ENCODE measurements at regions not wholly inside any gene's neighbourhood (a gene's known extent, or its start where the extent isn't known, plus 50 kb on each side); places are given as distances from the start of the nearest gene placed in this dataset.

DNA sequence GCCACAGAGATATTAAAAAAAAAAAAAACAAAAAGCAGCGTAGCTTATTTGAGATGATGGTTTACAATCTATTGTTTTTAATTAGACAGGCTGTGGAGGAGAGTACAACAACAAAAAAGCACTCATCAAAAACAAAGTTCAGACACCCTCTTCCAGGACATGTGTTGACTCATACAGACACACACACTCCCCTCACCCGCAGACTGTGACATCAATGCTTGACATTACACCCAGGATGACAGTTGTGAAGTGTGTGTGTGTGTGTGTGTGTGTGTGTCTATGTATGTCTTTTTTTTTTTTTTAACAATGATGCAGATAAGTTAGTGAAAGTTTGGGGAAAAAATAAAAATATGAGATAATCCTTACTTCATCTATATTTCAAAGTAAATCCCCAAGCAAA, 303.6 kb downstream of the GPAM start:
- DNase-seq, result no peak

DNA sequence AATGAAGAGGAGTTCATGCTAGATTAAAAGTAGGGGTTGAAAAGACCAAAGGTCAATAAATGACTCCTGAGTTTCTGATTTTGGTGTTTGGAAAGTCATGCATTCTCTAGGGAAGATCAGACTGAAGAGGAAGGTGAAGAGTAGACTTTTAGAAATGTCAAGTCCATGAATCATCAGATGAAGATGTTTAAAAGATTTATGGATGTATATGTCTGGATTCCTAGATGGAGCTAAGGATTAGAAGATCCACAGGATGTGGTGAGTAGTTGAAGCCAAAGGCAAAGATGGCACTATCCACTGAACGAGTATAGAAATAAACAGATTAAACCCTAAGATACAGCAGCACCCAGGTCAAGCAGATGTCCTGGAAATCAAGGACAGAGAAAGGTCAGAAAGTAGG, 298.5 kb downstream of the GPAM start:
- intact Hi-C loops (cut with DNase I), result no loop called here

More for the DNA sequence above, 303.6 kb downstream of the GPAM start:
- intact Hi-C loops (cut with DNase I), result no loop called here

GRCh38 chr10:111885919-111886318, 297.6 kb downstream of the GPAM start:
- intact Hi-C loops (cut with DNase I), result no loop called here
- DNase-seq, result no peak

More for the DNA sequence above, 298.5 kb downstream of the GPAM start:
- DNase-seq, result no peak

- no peak for DNase-seq
- intact Hi-C loops (cut with DNase I), result no loop called here
Measured at GRCh38 chr10:111887266-111887665, 296.3 kb downstream of the GPAM start.

DNA sequence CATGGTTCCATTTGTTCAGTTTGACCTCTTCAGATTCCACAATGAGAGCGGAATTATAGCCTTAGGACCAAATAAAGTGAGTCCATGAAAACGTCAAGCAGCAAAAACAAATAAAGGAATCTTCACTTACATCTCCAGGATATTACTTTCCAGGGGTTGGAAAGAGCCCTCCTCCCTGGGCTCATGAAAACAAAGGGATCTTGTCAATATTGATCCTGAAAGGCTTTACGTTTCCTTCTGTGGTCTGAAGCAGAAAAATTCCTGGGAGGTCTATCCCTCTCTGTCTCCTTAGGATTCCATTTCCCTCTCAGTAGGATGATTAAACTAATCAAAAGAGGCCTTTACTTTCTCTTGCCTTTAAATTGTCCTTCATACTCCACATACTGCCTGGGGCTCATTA, 293.5 kb downstream of the GPAM start:
- intact Hi-C loops (cut with DNase I), result no loop called here
- DNase-seq, result no peak

DNA sequence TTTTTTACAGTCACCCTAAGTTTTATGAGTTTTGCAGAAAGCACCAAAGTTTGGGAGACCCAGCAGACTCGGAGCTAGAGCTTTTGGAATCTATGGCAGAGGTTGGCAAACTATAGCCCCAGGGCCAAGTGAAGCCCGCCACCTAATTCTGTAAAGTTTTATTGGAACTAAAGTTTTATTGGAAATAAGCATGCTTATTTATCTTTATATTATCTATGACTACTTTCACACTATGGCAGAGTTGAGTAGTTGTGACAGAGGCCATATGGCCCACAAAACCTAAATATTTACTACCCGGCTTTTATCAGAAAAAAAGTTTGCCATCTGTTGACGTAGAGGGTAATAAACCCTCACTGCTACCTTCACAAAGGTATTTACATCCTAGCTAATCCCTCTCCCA, 267.6 kb downstream of the GPAM start:
- DNase-seq, result no peak
- intact Hi-C loops (cut with DNase I), result no loop called here

GRCh38 chr10:111921821-111922220, 261.7 kb downstream of the GPAM start:
- intact Hi-C loops (cut with DNase I), result no loop called here
- no peak for DNase-seq

DNA sequence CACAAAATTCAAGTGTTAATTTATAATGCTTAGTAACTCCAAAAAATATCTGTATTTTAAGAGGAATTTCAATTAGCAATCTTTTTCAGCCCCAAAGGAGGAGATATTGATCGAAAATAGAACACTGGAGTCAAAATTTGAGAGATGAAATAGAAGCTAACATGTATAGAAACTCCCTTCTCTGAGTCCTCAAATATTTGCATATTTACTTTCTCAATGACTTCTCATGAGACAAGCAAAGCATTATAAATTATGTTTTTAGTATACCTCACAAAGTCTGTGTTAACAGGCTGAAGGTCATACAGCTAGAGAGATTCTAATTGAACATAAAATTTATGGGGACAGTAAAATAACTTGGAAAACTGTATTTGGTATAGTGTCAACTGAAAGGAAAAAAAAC, 260.5 kb downstream of the GPAM start:
- no peak for DNase-seq
- intact Hi-C loops (cut with DNase I), result no loop called here

DNA sequence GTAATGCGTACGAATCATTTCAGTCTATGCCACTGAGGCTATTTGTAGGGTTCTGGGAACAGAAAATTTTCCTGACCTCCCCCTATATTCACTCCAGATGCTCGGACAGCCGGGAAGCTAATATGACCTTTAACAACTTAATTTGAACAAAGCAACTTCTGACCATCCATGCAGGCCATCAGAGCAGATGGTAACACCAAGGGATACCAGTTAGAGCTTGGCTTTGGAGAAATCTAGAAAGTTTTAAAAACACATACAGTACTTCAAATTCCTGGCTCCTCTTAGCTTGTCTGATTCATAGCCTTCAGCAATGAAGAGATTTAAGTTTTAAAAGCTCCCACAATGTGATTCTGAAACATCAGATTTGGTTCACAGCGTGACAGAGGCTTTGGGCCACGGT, 257.3 kb downstream of the GPAM start:
- intact Hi-C loops (cut with DNase I), result no loop called here
- DNase-seq, result no peak

DNA sequence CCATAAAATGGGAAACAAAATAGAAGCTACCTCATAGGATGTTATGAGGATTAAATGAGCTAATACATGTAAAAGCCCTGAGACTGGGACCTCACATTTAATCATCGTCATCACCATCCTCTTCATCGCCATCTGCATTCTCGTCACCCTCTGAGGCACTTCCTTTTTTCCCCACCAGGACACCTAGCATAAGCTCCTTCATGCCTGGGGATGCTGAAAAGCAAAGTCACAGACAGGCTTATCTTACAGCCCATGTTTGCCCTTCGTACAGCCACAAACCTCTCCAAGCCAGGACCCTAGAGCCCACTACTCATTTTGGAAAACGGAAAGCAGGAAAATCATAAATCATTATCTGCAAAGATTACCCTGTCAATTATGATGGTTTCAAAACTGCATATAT, 249.6 kb downstream of the GPAM start:
- intact Hi-C loops (cut with DNase I), result no loop called here
- no peak for DNase-seq

DNA sequence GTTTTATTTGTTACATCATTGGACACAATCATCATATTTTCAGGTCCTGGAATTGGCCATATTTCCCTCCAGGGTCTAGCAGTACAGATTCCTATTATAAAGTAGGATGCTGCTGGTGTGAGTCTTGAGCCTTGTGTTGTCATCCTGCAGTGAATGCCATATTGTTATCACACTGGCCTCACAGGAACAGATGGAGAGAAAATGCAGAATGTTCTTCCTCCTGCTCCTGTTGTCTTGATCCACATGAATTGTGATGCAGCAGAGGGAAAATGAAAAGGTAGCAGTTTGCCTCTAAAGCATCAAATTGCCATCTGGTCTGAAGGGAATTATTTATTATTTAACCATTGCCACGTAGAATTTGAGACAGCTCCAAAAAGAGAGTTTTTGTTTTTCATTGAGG, 248.6 kb downstream of the GPAM start:
- no peak for DNase-seq
- intact Hi-C loops (cut with DNase I), result no loop called here

DNA sequence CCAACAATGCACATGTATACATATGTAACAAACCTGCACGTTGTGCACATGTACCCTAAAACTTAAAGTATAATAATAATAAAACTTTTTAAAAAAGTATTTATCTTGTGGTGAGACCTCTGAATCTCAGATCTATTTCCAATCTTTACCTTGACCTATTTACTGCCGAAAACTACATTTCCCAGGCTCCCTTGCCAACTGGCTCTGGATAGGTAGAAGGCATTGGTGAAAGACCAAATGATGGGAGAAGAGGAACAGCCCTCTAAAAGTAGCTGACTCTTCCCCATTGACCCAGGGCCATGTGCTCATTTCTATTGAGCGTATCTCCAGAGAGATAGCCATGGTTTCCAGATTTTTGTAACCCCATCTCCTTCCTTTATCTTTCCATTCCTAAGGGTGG, 247.4 kb downstream of the GPAM start:
- intact Hi-C loops (cut with DNase I), result no loop called here
- DNase-seq, result no peak

- intact Hi-C loops (cut with DNase I), result no loop called here
- DNase-seq, result no peak
Measured at GRCh38 chr10:111944331-111944730, 239.2 kb downstream of the GPAM start.

- DNase-seq, result no peak
- intact Hi-C loops (cut with DNase I), result no loop called here
Measured at GRCh38 chr10:111953949-111954348, 229.6 kb downstream of the GPAM start.

GRCh38 chr10:111954386-111954785, 229.2 kb downstream of the GPAM start:
- intact Hi-C loops (cut with DNase I), result no loop called here
- no peak for DNase-seq

GRCh38 chr10:111956841-111957240, 226.7 kb downstream of the GPAM start:
- intact Hi-C loops (cut with DNase I), result no loop called here
- DNase-seq, result no peak

- DNase-seq, result no peak
- intact Hi-C loops (cut with DNase I), result no loop called here
Measured at GRCh38 chr10:111962951-111963350, 220.6 kb downstream of the GPAM start.

- intact Hi-C loops (cut with DNase I), result no loop called here
- DNase-seq, result no peak
Measured at GRCh38 chr10:111967116-111967515, 216.4 kb downstream of the GPAM start.

DNA sequence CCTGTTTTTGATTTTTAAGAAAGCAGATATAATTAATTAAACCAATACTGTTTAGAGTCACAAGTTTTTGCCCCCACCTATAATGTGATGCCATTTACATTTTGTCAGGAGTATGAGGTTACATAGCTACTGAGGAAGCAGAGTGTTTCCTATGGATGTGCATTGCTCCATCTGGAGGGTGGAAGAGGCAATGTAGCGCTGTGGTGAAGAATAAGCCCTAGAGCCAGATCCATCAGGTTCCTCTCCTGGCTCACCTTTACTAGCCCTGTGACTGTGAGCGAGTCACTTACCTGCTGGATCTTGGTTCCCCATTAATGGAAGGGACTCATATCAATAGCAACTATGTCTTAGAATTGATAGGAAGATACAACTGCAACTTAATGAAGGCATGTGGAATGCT, 216.0 kb downstream of the GPAM start:
- no peak for DNase-seq
- intact Hi-C loops (cut with DNase I), result no loop called here

- intact Hi-C loops (cut with DNase I), result no loop called here
- DNase-seq, result no peak
Measured at GRCh38 chr10:111968647-111969046, 214.9 kb downstream of the GPAM start.

DNA sequence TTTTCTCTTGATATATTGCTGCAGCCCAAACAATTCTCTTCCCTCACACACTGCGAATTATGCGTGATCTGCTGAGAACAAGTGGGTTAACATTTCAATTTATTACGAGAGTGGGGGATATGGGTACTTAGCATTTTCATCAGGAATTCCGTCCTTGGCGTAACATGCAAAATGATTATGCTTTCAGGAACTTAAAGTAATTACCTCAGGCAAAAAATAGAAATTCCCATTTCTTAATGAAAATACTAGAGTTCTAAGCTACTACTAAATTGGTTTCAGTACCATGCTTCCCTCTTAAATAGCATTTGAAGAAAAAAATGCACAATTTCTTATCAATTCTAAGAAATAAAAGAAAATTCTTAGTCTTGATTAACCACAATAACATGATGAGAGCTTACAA, 213.5 kb downstream of the GPAM start:
- intact Hi-C loops (cut with DNase I), result no loop called here
- no peak for DNase-seq

DNA sequence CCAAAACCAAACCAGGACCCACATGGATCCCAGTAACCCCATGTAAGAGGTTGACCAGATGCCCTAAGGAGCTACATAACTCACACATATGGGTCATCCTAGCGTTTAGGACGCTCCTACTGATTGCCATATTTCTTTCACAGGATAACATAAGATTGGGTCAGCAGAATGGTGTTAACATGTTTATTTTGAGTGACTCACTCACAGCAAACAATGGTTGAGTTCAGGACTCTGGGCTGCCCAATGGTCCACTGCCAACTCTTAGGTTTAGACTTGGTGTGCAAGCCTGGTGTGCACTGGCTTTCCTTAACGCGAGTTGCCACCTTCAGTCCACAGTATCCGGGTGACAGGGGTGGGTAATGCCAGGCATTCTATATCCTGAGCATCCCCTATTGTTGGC, 211.5 kb downstream of the GPAM start:
- intact Hi-C loops (cut with DNase I), result no loop called here
- DNase-seq, result no peak
